Tibial artery (tissue), 4 donors: ENCODE measurements at regions not wholly inside any gene's neighbourhood (a gene's known extent, or its start where the extent isn't known, plus 50 kb on each side); places are given as distances from the start of the nearest gene placed in this dataset.

Experiments
- DNase-seq, 2 donors: peaks; one replicate each; pipeline ENCODE4 v3.0.0-alpha.2; 2019
- H3K27ac ChIP-seq, 2 donors: fragments of 200-600 bp; sonication (generic) in 1 of 2; 1 replicate in 1 of 2; 2 replicates in 1 of 2; pipeline ENCODE4 v1.5.1; 2018 to 2019; ENCODE audit warnings: mild to moderate bottlenecking in 1 of 2
- H3K27me3 ChIP-seq, 2 donors: fragments of 200-600 bp; sonication (generic) in 1 of 2; one replicate each; pipeline versions ENCODE4 v1.5.1 to v1.6.0; 2016 to 2019
- H3K36me3 ChIP-seq, 3 donors: fragments of 200-600 bp; sonication (generic) in 2 of 3; one replicate each; pipeline ENCODE4 v1.5.1; 2016 to 2019; ENCODE audit warnings: mild to moderate bottlenecking in 2 of 3
- H3K4me1 ChIP-seq, 4 donors: fragments of 200-600 bp; sonication (generic) in 2 of 4; 1 replicate in 3 of 4; 2 replicates in 1 of 4; pipeline ENCODE4 v1.5.1; 2016 to 2019
- H3K4me3 ChIP-seq, 2 donors: fragments of 200-600 bp; sonication (generic) in 1 of 2; 1 replicate in 1 of 2; 2 replicates in 1 of 2; pipeline ENCODE4 v1.5.1; 2018 to 2019; ENCODE audit warnings: mild to moderate bottlenecking in 2 of 2
- H3K9me3 ChIP-seq, 3 donors: fragments of 200-600 bp; sonication (generic) in 1 of 3; one replicate each; pipeline ENCODE4 v1.5.1; 2016 to 2019
- intact Hi-C: fragments of 100-400 bp; cut with DNase I; formaldehyde crosslinking; loops from one replicate; pipeline ENCODE4 v1.15.0; 2023; ENCODE audit warnings: low total_unique reads
- TF ChIP-seq, protein P1 (sequence below), 2 experiments: fragments of 200-600 bp in 1 of 2; fragments of 450-650 bp in 1 of 2; IDR thresholded peaks; one replicate each; pipeline ENCODE4 v1.5.1; 2017 to 2019; ENCODE audit warnings: antibody characterized with exemption in 2 of 2, mild to moderate bottlenecking in 1 of 2, moderate library complexity in 1 of 2

GRCh38 chr11:38950867-38951266 lies 2352.8 kb upstream of the RAG2 start:
- intact Hi-C loops = no loop called here
- H3K27ac ChIP-seq = no peak overlapping the region
- H3K36me3 ChIP-seq = no peaks in the 10 kb centered on the region
- TF ChIP-seq, protein P1, sequence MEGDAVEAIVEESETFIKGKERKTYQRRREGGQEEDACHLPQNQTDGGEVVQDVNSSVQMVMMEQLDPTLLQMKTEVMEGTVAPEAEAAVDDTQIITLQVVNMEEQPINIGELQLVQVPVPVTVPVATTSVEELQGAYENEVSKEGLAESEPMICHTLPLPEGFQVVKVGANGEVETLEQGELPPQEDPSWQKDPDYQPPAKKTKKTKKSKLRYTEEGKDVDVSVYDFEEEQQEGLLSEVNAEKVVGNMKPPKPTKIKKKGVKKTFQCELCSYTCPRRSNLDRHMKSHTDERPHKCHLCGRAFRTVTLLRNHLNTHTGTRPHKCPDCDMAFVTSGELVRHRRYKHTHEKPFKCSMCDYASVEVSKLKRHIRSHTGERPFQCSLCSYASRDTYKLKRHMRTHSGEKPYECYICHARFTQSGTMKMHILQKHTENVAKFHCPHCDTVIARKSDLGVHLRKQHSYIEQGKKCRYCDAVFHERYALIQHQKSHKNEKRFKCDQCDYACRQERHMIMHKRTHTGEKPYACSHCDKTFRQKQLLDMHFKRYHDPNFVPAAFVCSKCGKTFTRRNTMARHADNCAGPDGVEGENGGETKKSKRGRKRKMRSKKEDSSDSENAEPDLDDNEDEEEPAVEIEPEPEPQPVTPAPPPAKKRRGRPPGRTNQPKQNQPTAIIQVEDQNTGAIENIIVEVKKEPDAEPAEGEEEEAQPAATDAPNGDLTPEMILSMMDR (IDR thresholded peaks at IDR 0.05) = no peak
- no peak for DNase-seq
- no peaks in the 10 kb centered on the region for H3K4me1 ChIP-seq
- H3K4me3 ChIP-seq = no peak overlapping the region
- H3K27me3 ChIP-seq = no peaks in the 10 kb centered on the region
- H3K9me3 ChIP-seq = peaks cover 0 to 2% (median 0%) of the 10 kb centered on the region in 3 donors

DNA sequence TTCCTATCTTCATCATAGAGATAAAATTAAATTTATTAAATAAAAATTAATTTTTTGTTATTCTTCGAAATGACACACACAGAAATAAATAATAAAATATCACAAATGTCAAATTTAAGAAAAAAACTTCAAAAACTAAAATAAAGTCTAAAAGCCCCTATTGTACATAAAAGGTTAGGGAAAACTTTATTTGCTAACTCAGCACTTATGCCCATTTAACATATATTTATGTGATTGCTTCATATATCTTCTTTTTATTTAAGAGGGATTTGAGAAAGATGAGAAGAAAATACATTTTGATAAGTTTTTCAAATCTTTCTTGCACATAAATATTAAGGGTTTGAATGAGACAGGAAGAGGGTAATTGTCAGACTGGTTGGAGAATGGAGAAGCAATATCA lies 2350.4 kb upstream of the RAG2 start:
- no peak overlapping the region for H3K4me3 ChIP-seq
- TF ChIP-seq, protein P1 (IDR thresholded peaks at IDR 0.05) = no peak
- no peaks in the 10 kb centered on the region for H3K36me3 ChIP-seq
- H3K27me3 ChIP-seq = no peaks in the 10 kb centered on the region
- no peak overlapping the region for H3K27ac ChIP-seq
- intact Hi-C loops = no loop called here
- no peak for DNase-seq
- peaks cover 0 to 10% (median 0%) of the 10 kb centered on the region in 3 donors for H3K9me3 ChIP-seq
- no peaks in the 10 kb centered on the region for H3K4me1 ChIP-seq

DNA sequence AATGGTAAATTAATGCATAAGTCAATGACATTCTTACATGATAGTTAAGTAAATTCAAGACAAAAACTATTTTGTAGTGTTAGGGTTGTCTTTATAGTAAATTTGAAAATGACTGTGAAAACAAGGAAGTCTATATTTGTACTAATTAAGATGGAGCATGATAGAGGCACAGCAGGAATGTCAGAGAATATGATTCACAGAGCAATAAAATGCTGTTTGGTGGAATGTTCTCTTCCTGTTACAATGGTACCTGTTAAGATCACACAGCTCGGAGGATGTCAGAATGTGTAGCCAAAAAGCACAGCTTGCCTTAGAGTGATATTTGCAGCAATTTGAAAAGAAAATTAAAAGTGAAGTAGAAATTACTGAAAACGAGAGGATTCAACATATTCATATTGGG lies 2339.7 kb upstream of the RAG2 start:
- TF ChIP-seq, protein P1 (IDR thresholded peaks at IDR 0.05) = no peak
- Histone ChIP-seq H3K36me3 (no peaks in the 10 kb centered on the region), H3K27me3 (no peaks in the 10 kb centered on the region), H3K9me3 (no peaks in the 10 kb centered on the region), H3K4me3 (no peak overlapping the region), H3K4me1 (no peaks in the 10 kb centered on the region), H3K27ac (no peak overlapping the region)
- no peak for DNase-seq
- intact Hi-C loops = no loop called here

DNA sequence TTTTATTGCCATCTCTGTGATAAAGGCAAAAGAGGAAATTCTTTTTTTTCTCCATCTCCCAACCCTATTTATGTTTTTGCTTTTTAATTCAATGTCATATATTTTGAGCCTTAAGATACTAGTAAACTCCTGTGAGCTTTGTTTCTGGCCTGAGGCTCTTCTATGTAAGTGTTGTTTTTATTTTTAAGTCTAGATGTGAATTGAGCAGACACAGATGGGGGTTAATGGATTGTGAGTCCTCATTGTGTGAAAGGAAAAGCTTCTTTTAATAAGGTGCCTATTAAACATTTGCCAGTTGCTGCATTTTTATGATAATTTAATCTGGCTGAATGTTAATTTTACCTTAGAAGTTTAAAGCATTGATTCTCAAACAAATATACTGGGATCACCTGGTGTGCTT lies 2337.9 kb upstream of the RAG2 start:
- Histone ChIP-seq H3K4me1 (no peaks in the 10 kb centered on the region), H3K4me3 (no peak overlapping the region), H3K36me3 (no peaks in the 10 kb centered on the region), H3K27me3 (no peaks in the 10 kb centered on the region), H3K9me3 (peaks cover 0 to 2% (median 0%) of the 10 kb centered on the region in 3 donors), H3K27ac (no peak overlapping the region)
- intact Hi-C loops = no loop called here
- TF ChIP-seq, protein P1 (IDR thresholded peaks at IDR 0.05) = no peak
- no peak for DNase-seq

GRCh38 chr11:38927993-38928392 lies 2330.0 kb upstream of the RAG2 start:
- intact Hi-C loops = no loop called here
- H3K9me3 ChIP-seq = peaks cover 0 to 2% (median 0%) of the 10 kb centered on the region in 3 donors

More at GRCh38 chr11:38927993-38928392, 2330.0 kb upstream of the RAG2 start:
- no peaks in the 10 kb centered on the region for H3K4me1 ChIP-seq
- no peaks in the 10 kb centered on the region for H3K36me3 ChIP-seq
- H3K4me3 ChIP-seq = no peak overlapping the region
- TF ChIP-seq, protein P1 (IDR thresholded peaks at IDR 0.05) = no peak
- no peak overlapping the region for H3K27ac ChIP-seq
- DNase-seq = no peak
- H3K27me3 ChIP-seq = no peaks in the 10 kb centered on the region
